ENCODE measurements at regions not wholly inside any gene's neighbourhood (a gene's known extent, or its start where the extent isn't known, plus 50 kb on each side); places are given as distances from the start of the nearest gene placed in this dataset.

DNA sequence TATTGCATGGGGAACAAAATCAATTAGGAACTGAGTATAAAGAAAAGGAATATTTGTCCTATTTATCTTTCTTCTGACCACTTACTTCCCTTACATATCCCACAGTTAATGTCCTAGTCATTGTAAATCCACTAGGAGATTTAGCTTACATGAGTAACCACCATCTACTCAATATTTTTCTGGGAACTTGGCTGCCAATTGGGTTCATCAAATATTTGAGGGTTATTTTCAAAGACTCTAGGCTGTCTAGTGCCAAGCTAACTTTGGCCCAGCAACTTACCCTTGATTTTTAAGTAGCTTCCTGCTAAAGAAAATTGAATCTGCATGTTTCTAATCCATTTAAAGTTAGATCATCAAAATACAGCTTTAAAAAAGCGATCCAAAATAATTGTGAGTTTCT is 362.5 kb upstream of the EPHA3 start:
- H3K56ac ChIP-seq (replicated peaks; ENCODE audit: insufficient read length, low read depth, low read length) = no peak overlapping the region
- no peak overlapping the region for H2BK12ac ChIP-seq (ENCODE audit: low read depth, low read length)
- no peak overlapping the region for H3K23ac ChIP-seq (ENCODE audit: insufficient read length)
- no peaks in the 10 kb centered on the region for H3K79me1 ChIP-seq (ENCODE audit: low read depth, low read length)
- POLR2A ChIA-PET (ENCODE audit: partially characterized antibody) = no interaction called here
- H3K36me3 ChIP-seq (ENCODE audit: control insufficient read depth in 2 of 4, insufficient read depth in 4 of 4, low read length in 3 of 4) = no peaks in the 10 kb centered on the region
- no peak overlapping the region for H2BK120ac ChIP-seq (replicated peaks; ENCODE audit: low read depth, low read length)
- H3K9ac ChIP-seq (replicated peaks in 1 of 4; ENCODE audit: extremely low read depth in 1 of 4, low read depth in 3 of 4, low read length in 3 of 4) = no peak overlapping the region
- FAIRE-seq = no peak
- H3K4ac ChIP-seq (replicated peaks; ENCODE audit: insufficient read length, low read depth, low read length) = no peak overlapping the region
- no peak overlapping the region for H2BK20ac ChIP-seq (ENCODE audit: low read length)
- H2AK5ac ChIP-seq (ENCODE audit: low read depth, low read length) = no peak overlapping the region
- no peak overlapping the region for H4K5ac ChIP-seq (ENCODE audit: insufficient read length, low read depth, low read length)
- H3K27me3 ChIP-seq (replicated peaks in 1 of 4; ENCODE audit: control insufficient read depth in 3 of 4, extremely low read depth in 1 of 4, insufficient read depth in 3 of 4, low read length in 3 of 4) = no peaks in the 10 kb centered on the region
- TF ChIP-seq SIN3A (conservative IDR thresholded peaks at IDR 0.05 in 1 of 2, IDR thresholded peaks at IDR 0.05 in 1 of 2; ENCODE audit: low read depth in 1 of 2, low read length in 2 of 2) = no peak
- no peak for TF ChIP-seq SUZ12 (IDR thresholded peaks at IDR 0.05; ENCODE audit: low read length)
- TF ChIP-seq PHF8 (conservative IDR thresholded peaks at IDR 0.05; ENCODE audit: low read depth, low read length) = no peak
- no peak for TF ChIP-seq SRF (IDR thresholded peaks at IDR 0.05; ENCODE audit: low read depth, low read length)
- TF ChIP-seq KDM1A (IDR thresholded peaks at IDR 0.05; ENCODE audit: borderline replicate concordance, low read length) = no peak
- no peak overlapping the region for H3K4me3 ChIP-seq (ENCODE audit: extremely low read depth in 1 of 4, insufficient read depth in 2 of 4, low read depth in 3 of 4, low read length in 4 of 4)
- H2BK5ac ChIP-seq (ENCODE audit: low read depth, low read length) = no peak overlapping the region
- H3K23me2 ChIP-seq (ENCODE audit: low read depth, low read length) = no peaks in the 10 kb centered on the region
- H3K27ac ChIP-seq (ENCODE audit: low read depth, low read length) = no peak overlapping the region
- H2BK15ac ChIP-seq (ENCODE audit: low read length) = no peak overlapping the region
- H4K20me1 ChIP-seq (replicated peaks in 1 of 2; ENCODE audit: control insufficient read depth in 1 of 2, insufficient read depth in 2 of 2, low read length in 2 of 2) = no peaks in the 10 kb centered on the region
- no peak overlapping the region for H3K14ac ChIP-seq (ENCODE audit: insufficient read length)
- H2AFZ ChIP-seq (ENCODE audit: low read length) = no peak overlapping the region
- CTCF ChIA-PET (ENCODE audit: partially characterized antibody) = no interaction called here
- no peak overlapping the region for H4K8ac ChIP-seq (ENCODE audit: extremely low read depth, insufficient read depth, low read length)
- no peak for DNase-seq (ENCODE audit: low read depth in 1 of 2, low spot score in 2 of 2)
- no peaks in the 10 kb centered on the region for H3K4me1 ChIP-seq (replicated peaks in 1 of 4; ENCODE audit: control insufficient read depth in 3 of 4, insufficient read depth in 4 of 4, low read length in 3 of 4)
- no peaks in the 10 kb centered on the region for H3K9me3 ChIP-seq (ENCODE audit: insufficient read depth in 2 of 2, low read depth in 1 of 2, low read length in 1 of 2)
- no peaks in the 10 kb centered on the region for H3K79me2 ChIP-seq (ENCODE audit: control insufficient read depth in 1 of 2, insufficient read depth in 2 of 2, low read length in 2 of 2)
- H3K4me2 ChIP-seq (ENCODE audit: insufficient read depth in 1 of 2, low read depth in 2 of 2, low read length in 2 of 2) = no peak overlapping the region
- no peak overlapping the region for H3K18ac ChIP-seq (ENCODE audit: extremely low read depth, low read length)
- H4K91ac ChIP-seq (replicated peaks; ENCODE audit: insufficient read length, low read length) = no peak overlapping the region
- WGBS, 2 experiments (ENCODE audit: extremely low coverage in 1 of 2, insufficient coverage in 1 of 2, insufficient read length in 1 of 2, insufficient replicate concordance in 2 of 2, low coverage in 1 of 2, low lambda C conversion rate in 2 of 2, missing lambda C conversion rate in 1 of 2) = 100% methylated on average over 1 of the region's 1 CpG; no CpG with 5 or more reads in 1 of the 2 experiments

All from H1 (cell line).